GM11168 (cell line): ENCODE measurements at regions not wholly inside any gene's neighbourhood (a gene's known extent, or its start where the extent isn't known, plus 50 kb on each side); places are given as distances from the start of the nearest gene placed in this dataset.

Source experiments
- in situ Hi-C: fragments of 300-500 bp; cut with MboI; formaldehyde crosslinking; loops from one replicate; pipeline ENCODE4 v1.12.0; 2022; ENCODE audit warnings: low sequenced_read_pairs; ENCODE audit not compliant: unreplicated experiment

DNA sequence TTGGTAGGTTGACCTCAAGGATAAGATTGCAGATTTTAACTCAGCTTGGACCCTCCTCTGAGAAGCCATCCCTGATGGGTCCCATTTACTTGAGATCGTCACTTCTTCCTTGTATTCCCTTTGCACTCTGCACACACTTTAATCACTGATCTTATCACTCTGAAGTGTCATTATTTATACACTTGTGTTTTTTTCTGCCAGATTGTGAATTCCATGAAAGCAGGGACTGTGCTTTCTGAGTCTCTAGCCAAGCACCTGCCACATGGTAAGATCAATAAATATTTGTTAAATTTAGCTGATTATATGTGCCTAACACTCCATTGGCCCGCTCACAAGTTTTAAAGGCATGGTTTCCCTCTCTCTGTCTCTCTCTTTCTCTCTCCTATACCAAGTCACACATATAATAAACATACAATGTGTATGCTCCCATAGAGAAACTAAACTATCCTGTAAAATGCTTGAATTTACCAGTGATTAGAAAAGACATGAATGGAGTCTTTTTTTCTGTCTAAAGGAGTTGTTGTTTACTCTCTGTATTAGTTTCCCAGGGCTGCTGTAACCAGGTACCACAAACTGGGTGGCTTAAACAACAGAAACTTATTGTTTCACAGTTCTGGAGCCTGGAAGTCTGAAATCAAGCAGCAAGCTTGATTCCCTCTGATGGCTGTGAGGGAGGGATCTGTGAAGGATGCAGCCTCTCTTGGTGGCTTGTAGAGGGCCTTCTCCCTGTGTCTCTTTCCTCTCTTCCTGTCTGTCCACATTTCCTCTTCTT, 105.2 kb upstream of the GADD45A start:
- in situ Hi-C loops = no loop called here

DNA sequence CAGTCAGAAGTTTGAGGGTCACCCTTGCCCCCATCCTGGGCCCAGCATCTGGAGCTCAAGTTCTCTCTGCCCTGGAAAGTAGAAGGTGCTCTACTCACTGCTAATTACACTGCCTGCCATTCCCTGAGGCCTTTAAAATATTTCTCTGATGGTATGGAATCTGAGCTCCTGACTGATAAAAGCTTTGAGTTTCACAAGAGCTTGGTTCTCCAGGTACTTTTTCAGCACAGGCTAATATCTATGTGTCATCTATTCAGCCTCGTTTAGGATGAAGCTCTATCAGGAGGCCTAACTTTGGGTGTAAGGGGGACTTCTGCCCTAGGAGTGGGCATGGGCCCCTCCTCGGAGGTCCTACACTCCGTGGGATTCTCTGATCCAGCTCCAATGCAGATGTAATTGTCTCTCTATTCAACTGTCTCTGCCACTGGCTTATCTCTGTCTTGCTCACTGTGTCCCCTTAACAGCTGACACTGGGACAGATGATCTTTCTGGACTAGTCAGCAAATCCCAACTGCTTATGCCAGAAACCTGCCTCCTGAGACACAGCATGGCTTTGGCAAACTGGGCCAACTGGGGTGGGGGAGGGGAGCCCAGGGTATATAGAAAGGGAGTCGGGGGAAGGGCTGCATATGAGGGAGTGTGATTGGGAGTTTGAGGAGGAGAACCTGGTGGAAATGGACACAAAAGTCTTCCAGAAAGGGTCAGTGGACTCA, 104.2 kb upstream of the GADD45A start:
- in situ Hi-C loops = no loop called here

DNA sequence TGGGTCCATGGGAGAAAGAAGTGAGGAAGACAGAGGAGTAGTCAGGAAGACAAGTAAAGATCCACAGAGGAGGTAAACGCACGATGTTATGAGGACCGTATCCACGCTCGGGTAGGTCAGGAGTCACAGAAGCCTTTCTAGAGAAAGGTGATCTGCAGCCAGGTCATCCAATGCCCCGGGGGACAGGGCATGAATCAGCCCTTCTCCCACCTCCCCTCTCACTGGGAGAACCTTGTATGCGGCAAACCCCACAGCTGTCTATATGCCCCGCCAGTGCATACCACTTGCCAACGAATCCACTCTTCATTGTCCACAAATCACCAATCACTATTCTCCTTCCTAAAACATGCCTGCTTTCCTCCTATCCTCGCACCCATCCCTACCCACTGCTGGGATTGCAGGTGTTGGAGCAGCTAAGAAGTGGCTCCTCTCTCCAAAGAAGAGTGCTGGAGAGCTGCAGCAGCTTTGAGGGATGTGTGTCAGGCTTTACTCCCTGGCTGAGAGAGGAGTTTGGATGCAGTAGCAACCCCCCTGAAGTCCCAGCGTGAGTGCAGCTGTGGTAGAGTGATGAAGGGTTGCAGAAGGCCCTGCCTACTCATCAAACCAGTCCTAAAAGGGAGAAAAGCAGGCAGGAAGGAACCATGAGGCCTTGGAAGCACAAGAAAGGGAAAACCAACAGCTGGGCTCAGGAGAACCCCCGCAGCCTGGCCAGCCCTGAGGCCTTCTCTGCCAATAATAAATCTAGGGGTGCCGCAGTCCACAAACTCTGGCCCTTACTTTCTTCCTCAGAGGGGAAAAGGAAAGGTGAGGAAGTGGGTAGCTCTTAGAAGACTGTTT, 102.2 kb upstream of the GADD45A start:
- in situ Hi-C loops = no loop called here

DNA sequence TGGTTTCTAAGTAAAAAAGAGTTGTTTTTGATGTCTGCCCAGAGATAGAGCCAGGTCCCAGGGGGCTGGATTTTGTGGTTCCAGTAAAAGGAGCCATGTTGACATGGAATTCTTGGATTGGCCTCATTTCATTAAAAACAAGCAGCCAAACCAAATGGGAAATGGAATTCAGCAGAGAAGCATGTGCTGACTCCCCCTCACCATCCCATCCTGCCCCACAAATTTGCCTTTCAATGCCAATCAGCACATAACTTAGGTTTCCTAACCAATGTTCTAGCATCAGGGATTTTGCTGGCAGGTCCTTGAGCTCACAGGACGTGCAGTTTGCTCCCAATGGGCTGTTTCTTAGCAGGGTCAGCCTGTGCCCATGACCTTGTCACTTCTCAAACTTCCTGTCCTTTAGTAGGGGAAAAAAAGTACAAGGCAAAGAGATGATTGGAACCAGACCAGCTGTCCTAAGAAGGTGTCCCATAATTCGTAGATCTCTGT, 101.5 kb upstream of the GADD45A start:
- in situ Hi-C loops = no loop called here

DNA sequence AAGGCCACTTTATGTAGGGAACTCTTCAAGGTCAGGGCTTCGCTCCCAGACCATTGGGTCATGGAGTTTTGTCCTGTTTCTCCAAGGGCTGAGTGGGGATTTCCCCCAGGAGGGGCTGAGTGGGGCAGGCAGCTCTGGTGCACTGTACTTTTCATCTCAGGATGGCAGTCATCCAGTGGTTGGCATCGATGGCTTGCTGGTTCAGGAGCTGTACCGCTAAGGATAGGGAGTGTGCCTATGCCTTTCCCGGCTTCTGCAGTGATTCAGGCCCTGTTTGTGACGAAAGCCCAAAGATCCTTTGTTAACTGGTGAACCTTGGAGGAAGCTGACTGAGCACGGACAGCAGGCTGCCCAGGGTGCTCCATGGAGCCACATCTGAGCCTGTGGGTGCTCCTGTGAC, 100.1 kb upstream of the GADD45A start:
- in situ Hi-C loops = no loop called here

DNA sequence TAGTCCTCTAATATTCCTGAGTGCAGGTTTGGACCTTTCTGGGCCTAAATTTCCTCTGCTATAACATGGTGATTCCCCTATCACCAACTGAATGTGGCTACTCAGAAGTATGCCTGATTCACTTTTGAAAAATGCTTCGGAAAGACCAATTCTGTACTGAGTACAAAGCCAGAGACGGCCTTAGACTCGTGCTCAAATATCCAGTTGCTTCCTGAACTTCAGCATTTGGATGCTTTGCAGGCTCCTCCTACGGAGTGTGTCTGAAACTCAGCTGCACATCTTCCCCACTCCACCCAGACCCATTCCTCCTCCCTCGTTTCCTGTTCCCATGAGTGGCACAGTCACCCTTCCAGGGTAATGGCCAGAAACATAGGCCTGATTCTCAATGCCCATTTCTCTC, 98.4 kb upstream of the GADD45A start:
- in situ Hi-C loops = no loop called here

DNA sequence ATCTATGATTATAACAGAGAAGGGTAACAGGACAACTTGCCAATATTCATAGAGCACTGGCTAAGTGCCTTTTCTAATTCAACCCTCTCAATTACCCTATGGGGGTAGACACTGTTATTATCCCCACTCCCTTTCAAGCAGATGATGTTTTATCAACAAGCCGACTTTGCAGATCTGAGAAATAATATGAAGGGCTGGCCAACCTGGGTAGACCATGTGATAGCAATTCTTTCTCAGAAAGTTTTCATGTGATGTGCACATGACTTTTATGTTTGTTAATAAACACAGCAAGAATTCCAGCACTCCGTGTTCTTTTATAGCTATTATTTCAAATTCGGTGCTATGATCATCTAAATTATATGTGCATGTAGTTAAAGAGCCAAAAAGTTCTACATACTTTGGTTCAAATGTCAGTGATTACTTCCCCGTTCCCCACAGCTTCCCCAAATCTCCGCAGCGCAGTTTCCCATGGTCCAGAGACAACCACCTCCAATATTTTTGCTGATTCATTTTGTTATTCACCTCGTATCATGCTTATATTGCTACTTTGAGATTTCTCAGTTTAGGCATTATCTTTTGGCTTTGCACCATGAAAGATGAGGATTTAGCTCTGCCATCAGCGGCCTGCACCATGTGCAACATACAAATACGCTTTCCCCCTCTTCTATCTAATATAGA, 96.7 kb upstream of the GADD45A start:
- in situ Hi-C loops = no loop called here

DNA sequence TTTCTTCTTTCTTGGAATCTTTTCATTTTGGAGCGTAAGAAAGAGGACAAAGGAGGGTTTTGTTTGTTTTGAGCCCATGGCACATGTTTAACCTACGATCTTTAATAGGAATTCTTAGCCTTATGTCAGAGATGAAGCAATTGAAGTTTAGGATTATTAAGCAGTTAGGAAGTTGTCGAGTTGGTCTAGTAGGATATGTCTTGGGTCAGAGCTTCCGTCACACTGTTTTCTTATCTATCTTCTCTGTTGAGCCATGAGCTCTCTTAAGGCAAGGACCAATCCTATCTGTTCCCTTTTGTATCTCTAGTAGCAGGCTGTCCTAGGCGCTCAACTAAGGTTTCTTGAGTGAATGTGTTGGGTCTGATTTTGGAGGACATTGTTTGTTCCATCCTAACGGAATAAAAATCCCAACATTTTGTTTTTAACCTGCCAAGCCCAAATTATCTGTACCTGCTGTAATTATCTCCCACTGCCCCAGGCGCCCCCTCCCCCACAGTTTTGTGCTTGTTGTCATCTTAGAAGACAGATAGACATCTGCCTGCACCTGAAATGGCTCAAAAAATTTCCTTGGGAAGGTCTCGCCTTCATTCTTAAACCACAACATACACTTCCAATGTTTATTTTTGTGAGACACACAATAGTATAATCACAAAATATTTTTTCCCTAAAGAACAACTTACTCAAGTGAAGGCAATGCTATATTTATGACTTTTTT, 95.3 kb upstream of the GADD45A start:
- in situ Hi-C loops = no loop called here

DNA sequence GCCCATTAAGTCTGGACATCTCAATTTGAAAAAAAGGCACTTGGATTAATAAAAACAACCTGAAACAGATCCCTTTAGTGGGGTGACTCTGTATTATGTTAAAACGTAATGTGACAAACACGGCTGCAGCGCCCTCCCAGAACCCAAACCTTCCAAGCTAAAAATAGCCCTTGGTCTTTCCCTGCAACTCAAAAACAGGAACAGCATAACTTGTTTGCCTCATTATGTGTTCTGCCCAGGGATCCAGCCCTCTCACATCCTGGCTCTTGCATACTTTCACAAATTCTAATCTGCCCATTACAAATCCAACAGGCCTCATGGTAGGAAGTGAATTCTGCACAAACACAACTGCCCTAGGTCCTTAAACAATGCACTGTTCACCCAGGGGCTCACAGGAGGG, 94.7 kb upstream of the GADD45A start:
- in situ Hi-C loops = no loop called here

DNA sequence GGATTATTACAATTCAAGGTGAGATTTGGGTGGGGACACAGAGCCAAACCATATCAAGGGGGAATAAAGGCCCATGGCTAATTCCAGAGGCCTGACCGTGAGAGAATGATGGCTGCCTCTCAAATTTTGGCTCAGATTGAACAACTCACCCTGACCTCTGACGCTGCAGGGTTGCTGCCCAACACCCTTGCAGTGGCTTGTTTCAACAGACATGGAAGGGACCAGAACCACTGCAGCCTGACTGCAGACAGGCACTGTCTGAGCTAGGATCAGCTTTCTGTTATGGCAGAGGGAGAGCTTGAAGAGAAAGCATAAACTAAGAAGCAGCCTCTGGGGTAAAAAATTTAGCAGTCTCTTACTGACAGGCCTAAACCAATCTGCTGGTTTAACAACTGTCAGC, 90.2 kb upstream of the GADD45A start:
- in situ Hi-C loops = no loop called here

DNA sequence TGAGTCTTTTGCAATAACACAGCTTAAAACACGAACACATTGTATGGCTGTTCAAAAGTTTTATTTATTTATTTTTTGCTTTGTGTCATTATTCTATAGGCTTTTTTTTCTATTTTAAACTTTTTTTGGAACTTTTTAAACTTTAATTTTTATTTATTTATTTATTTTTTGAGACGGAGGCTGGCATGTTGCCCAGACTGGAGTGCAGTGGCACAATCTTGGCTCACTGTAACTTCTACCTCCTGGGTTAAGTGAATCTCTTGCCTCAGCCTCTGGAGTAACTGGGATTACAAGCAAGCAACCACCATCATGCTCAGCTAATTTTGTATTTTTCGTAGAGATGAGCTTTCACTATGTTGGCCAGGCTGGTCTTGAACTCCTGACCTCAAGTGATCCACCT, 88.3 kb upstream of the GADD45A start:
- in situ Hi-C loops = no loop called here

DNA sequence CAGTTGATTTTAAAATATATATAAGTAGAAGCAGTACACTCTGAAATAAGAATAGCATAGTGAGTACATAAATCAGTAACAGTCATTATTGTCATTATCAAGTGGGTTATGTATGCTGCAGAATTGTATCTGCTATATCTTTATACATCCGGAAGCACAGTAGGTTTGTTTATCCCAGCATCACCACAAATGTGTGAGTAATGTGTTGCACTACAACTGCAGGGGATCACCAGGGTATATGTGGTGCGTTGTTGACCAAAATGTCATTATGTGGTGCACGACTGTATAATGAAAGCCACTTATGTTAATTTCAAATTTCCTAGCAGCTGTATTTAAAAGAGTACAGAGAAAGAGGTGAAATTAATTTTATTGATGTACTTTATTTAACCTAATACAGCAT, 87.7 kb upstream of the GADD45A start:
- in situ Hi-C loops = no loop called here

DNA sequence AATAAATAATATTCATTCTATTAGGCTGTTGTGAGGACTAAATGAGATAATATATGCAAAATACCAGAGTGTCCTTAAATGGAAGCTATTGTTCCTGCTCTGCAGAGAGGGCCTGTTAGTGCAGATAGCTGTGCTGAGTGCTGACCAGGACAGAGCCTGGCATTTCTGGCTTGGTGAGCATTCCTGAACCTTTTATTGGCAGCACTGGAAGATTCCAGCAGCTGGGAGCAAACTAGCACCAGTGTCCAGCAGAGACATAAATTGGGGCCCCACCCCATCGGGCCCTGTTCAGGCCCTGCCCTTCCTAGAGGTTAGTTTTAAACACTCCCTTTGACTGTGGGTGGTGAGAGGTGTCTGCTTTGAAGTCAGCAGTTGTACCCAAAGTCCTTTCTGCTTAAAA, 85.9 kb upstream of the GADD45A start:
- in situ Hi-C loops = no loop called here

DNA sequence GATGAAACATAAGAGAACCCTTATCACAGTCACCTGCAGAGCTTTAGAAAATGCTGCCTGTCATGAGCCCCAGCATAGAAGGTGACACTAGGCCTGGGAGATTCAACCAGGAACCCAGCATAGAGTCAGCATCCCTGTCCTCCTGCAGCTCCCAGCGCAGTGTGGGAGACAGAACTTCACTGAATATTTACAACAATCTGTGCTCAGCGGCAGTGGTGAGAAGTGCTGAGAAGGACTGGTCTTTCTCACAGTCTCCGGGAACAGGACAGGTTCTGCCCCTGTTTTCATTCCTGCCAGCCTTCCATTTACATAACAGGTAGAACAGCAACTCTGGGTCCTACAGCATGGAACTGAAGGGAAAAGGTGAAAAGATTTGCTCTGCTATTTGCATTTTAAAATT, 83.5 kb upstream of the GADD45A start:
- in situ Hi-C loops = no loop called here

DNA sequence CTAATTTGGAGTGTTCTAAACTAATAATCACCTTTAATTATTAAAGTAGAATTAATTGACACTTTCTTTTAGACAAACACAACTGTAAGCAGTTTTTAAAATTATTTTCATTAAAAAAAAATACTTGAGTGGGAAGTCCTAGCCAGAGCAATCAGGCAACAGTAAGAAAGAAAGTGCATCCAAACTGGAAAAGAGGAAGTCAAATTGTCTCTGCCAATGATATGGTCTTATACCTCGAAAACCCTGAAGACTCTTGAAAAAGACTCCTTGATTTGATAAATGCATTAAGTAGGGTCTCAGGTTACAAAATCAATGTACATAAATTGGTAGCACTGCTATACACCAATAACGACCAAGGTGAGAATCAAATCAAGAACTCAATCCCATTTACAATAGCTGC, 83.0 kb upstream of the GADD45A start:
- in situ Hi-C loops = no loop called here

DNA sequence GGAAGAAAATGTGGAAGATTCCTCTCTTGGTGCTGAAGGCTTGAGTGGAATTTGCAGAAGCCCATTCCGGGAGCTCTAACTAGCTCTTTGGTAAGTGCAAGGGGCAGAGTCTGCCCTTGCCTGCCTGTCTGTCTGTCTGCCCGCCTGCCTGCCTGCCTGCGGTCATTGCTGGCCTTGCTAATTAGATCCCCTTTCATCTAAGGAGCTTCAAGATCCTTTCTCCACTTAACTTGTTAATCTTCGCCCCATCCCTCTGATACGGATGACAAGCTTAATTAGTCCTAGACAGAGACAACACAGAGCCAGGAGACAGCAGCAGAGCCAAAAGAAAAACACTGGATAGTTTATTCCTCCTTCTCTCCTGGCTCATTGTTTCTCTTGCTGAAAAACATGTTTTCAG, 80.2 kb upstream of the GADD45A start:
- in situ Hi-C loops = no loop called here

DNA sequence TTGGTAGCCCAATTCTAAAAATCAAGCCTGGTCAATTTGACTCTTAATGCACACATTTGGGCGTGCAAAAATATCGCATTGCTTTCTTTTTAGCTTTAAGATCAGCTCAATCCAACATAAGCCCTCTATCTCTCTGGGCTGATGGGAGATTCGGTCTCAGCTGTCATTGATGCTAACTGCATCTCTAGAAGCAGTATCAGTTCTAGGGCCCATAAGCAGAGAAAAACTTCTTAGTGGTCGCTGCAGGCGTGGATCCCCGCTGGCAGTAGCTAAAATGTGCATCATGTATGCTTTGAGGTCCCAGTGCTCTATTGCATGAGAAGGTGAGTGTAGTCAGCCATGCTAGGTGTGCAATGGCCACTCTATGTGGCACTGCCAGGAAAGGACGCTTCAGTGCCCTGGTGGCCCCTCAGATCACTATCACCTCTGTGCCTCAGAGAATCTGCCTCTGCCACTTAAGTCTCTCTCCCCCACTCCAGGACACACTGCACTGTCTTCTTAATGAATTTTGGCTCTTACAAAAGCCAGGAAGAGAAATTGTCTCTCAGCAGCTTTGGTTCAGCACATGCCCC, 79.7 kb upstream of the GADD45A start:
- in situ Hi-C loops = no loop called here

DNA sequence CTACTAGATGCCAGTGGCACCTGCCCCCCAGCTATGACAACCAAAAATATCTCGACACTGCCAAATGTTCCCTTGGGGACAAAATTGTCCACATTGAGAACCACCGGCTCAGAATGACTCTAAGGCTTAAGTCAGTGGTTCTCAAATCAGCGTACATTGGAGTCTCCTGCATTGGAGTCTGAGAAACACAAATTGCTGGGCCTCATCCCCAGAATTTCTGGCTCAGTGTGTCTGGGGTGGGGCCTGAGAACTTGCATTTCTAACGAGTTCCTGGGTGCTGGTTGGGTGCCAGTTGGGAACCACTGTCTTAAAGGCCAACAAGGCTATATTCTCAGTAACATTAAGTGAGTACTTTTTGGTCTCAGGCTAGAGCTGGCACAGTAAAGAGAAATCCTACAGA, 77.7 kb upstream of the GADD45A start:
- in situ Hi-C loops = no loop called here

DNA sequence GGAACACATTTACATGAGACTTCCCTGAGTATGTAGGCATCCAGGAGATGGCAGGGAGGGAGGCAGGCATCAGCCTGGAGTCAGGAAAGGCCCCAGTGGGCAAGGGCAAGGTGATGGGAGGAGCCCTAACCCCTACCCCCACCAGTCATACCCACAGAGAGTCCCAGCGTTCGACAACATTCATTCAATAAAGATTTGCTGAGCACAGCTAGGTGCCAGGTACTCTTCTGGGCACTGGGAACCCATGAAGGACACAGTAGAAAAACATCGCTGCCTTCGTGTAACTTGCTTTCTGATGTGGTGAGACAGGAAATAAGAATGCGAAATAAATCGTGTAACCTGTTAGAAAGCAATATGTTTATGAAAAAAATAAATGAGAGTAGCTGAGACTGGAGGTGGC, 77.3 kb upstream of the GADD45A start:
- in situ Hi-C loops = no loop called here
